NCI-H748 (cell line): ENCODE measurements at regions not wholly inside any gene's neighbourhood (a gene's known extent, or its start where the extent isn't known, plus 50 kb on each side); places are given as distances from the start of the nearest gene placed in this dataset.

ENCODE experiments used
- DNase-seq: peaks from one replicate; lab custom pipeline; 2025; ENCODE audit not compliant: unreplicated experiment; lab: John Stamatoyannopoulos, UW

GRCh38 chr9:126088336-126088735 is 238.3 kb upstream of the MVB12B start:
- DNase-seq, result no peak

GRCh38 chr9:126089789-126090188 is 236.8 kb upstream of the MVB12B start:
- DNase-seq, result no peak

GRCh38 chr9:126093771-126094170 is 232.9 kb upstream of the MVB12B start:
- DNase-seq, result no peak

- no peak for DNase-seq
Measured at GRCh38 chr9:126095546-126096190, 231.0 kb upstream of the MVB12B start.

GRCh38 chr9:126096340-126096739 is 230.3 kb upstream of the MVB12B start:
- DNase-seq, result no peak

GRCh38 chr9:126097679-126098078 is 228.9 kb upstream of the MVB12B start:
- DNase-seq, result no peak

GRCh38 chr9:126106404-126106803 is 220.2 kb upstream of the MVB12B start:
- DNase-seq, result no peak

GRCh38 chr9:126107693-126108092 is 218.9 kb upstream of the MVB12B start:
- DNase-seq, result no peak

GRCh38 chr9:126108240-126108639 is 218.4 kb upstream of the MVB12B start:
- DNase-seq, result no peak

GRCh38 chr9:126109575-126109974 is 217.1 kb upstream of the MVB12B start:
- no peak for DNase-seq

GRCh38 chr9:126111556-126111955 is 215.1 kb upstream of the MVB12B start:
- no peak for DNase-seq

- peak; percentile 39 for DNase-seq
Measured at GRCh38 chr9:126112135-126112720, 214.4 kb upstream of the MVB12B start.

- DNase-seq, result no peak
Measured at GRCh38 chr9:126113176-126113575, 213.5 kb upstream of the MVB12B start.

- DNase-seq, result no peak
Measured at GRCh38 chr9:126113756-126114408, 212.7 kb upstream of the MVB12B start.

- DNase-seq, result no peak
Measured at GRCh38 chr9:126114409-126114760, 212.2 kb upstream of the MVB12B start.

GRCh38 chr9:126114850-126115460 is 211.7 kb upstream of the MVB12B start:
- no peak for DNase-seq

GRCh38 chr9:126116351-126117157 is 210.1 kb upstream of the MVB12B start:
- DNase-seq, result no peak

- no peak for DNase-seq
Measured at GRCh38 chr9:126117158-126117425, 209.5 kb upstream of the MVB12B start.

- no peak for DNase-seq
Measured at GRCh38 chr9:126117631-126118030, 209.0 kb upstream of the MVB12B start.

GRCh38 chr9:126119731-126120130 is 206.9 kb upstream of the MVB12B start:
- no peak for DNase-seq

GRCh38 chr9:126122901-126123616 is 203.6 kb upstream of the MVB12B start:
- no peak for DNase-seq
